ENCODE measurements at regions not wholly inside any gene's neighbourhood (a gene's known extent, or its start where the extent isn't known, plus 50 kb on each side); places are given as distances from the start of the nearest gene placed in this dataset.

GRCh38 chr19:30647891-30648720 is 275.9 kb downstream of the ZNF536 start:
- ChIA-PET POLR2A (no interaction called here), CTCF (interaction anchor here (1.1 kb wide), 1 partner anchor 1038 kb away, joined by 4 read pairs; no protein-coding TSS in a partner anchor)
- DNase-seq (ENCODE audit: low read depth): no peak
- H3K27me3 ChIP-seq (ENCODE audit: control insufficient read depth, insufficient read depth, low read length): no peaks in the 10 kb centered on the region
- no peaks in the 10 kb centered on the region for H3K36me3 ChIP-seq (ENCODE audit: control insufficient read depth, insufficient read depth, low read length)
- TF ChIP-seq CTCF (IDR thresholded peaks at IDR 0.05; ENCODE audit: insufficient read depth, low read depth, low read length): no peak
- H3K4me3 ChIP-seq (ENCODE audit: low read depth, low read length): no peak overlapping the region

GRCh38 chr19:30646806-30647205 is 274.6 kb downstream of the ZNF536 start:
- TF ChIP-seq CTCF (IDR thresholded peaks at IDR 0.05; ENCODE audit: insufficient read depth, low read depth, low read length): no peak
- Histone ChIP-seq H3K27me3 (ENCODE audit: control insufficient read depth, insufficient read depth, low read length) (no peaks in the 10 kb centered on the region), H3K4me3 (ENCODE audit: low read depth, low read length) (no peak overlapping the region), H3K36me3 (ENCODE audit: control insufficient read depth, insufficient read depth, low read length) (no peaks in the 10 kb centered on the region)
- no peak for DNase-seq (ENCODE audit: low read depth)
- CTCF ChIA-PET: no interaction called here
- POLR2A ChIA-PET: no interaction called here

- no peak for DNase-seq (ENCODE audit: low read depth)
- CTCF ChIA-PET: no interaction called here
- no peaks in the 10 kb centered on the region for H3K27me3 ChIP-seq (ENCODE audit: control insufficient read depth, insufficient read depth, low read length)
- no peaks in the 10 kb centered on the region for H3K36me3 ChIP-seq (ENCODE audit: control insufficient read depth, insufficient read depth, low read length)
- H3K4me3 ChIP-seq (ENCODE audit: low read depth, low read length): no peak overlapping the region
- POLR2A ChIA-PET: no interaction called here
- TF ChIP-seq CTCF (IDR thresholded peaks at IDR 0.05; ENCODE audit: insufficient read depth, low read depth, low read length): no peak
Observed at GRCh38 chr19:30645946-30646577, 273.9 kb downstream of the ZNF536 start.

- TF ChIP-seq CTCF (IDR thresholded peaks at IDR 0.05; ENCODE audit: insufficient read depth, low read depth, low read length): no peak
- no peak for DNase-seq (ENCODE audit: low read depth)
- no peaks in the 10 kb centered on the region for H3K36me3 ChIP-seq (ENCODE audit: control insufficient read depth, insufficient read depth, low read length)
- no peaks in the 10 kb centered on the region for H3K27me3 ChIP-seq (ENCODE audit: control insufficient read depth, insufficient read depth, low read length)
- ChIA-PET POLR2A (no interaction called here), CTCF (interaction anchor here (0.9 kb wide), 1 partner anchor 9 kb away, joined by 3 read pairs; no protein-coding TSS in a partner anchor)
- H3K4me3 ChIP-seq (ENCODE audit: low read depth, low read length): no peak overlapping the region
Observed at GRCh38 chr19:30640252-30640965, 268.2 kb downstream of the ZNF536 start.

GRCh38 chr19:30638889-30639288 is 266.7 kb downstream of the ZNF536 start:
- TF ChIP-seq CTCF (IDR thresholded peaks at IDR 0.05; ENCODE audit: insufficient read depth, low read depth, low read length): no peak
- Histone ChIP-seq H3K4me3 (ENCODE audit: low read depth, low read length) (no peak overlapping the region), H3K36me3 (ENCODE audit: control insufficient read depth, insufficient read depth, low read length) (no peaks in the 10 kb centered on the region), H3K27me3 (ENCODE audit: control insufficient read depth, insufficient read depth, low read length) (no peaks in the 10 kb centered on the region)
- CTCF ChIA-PET: no interaction called here
- POLR2A ChIA-PET: no interaction called here
- no peak for DNase-seq (ENCODE audit: low read depth)
